ENCODE measurements at regions not wholly inside any gene's neighbourhood (a gene's known extent, or its start where the extent isn't known, plus 50 kb on each side); places are given as distances from the start of the nearest gene placed in this dataset.

GRCh38 chr7:82675396-82675795, 231.8 kb upstream of the CACNA2D1 start:
- H3K4me3 ChIP-seq, result no peak overlapping the region
- no peak overlapping the region for H3K27ac ChIP-seq
- no peaks in the 10 kb centered on the region for H3K9me3 ChIP-seq
- H3K27me3 ChIP-seq, result no peaks in the 10 kb centered on the region
- H3K36me3 ChIP-seq, result no peaks in the 10 kb centered on the region
- H3K4me1 ChIP-seq, result no peaks in the 10 kb centered on the region
- TF ChIP-seq POLR2A (IDR thresholded peaks at IDR 0.05) (no peak), CTCF (IDR thresholded peaks at IDR 0.05) (no peak)
- DNase-seq, result no peak

GRCh38 chr7:82674268-82674667, 230.7 kb upstream of the CACNA2D1 start:
- TF ChIP-seq CTCF (IDR thresholded peaks at IDR 0.05) (no peak), POLR2A (IDR thresholded peaks at IDR 0.05) (no peak)
- no peaks in the 10 kb centered on the region for H3K36me3 ChIP-seq
- H3K4me1 ChIP-seq, result no peaks in the 10 kb centered on the region
- no peak for DNase-seq
- no peaks in the 10 kb centered on the region for H3K27me3 ChIP-seq
- H3K4me3 ChIP-seq, result no peak overlapping the region
- H3K27ac ChIP-seq, result no peak overlapping the region
- no peaks in the 10 kb centered on the region for H3K9me3 ChIP-seq

DNA sequence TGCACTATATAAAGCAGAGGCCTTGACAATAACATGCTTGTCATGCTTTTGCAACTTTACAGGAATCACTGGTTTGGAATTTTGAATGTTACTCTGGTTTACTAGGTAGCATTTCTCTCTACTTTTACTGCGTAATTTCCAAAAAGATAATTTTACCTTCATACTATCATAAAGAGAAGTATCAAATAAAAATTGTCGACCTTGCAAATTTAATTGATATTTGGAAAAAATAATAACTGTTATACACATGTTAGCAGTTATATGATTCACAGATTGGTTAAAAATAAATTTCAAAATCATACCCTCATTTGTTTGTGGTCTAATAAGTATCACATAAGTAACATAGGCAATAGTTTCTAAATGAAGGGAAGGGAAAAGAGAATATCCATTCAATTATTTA, 228.5 kb upstream of the CACNA2D1 start:
- TF ChIP-seq CTCF (IDR thresholded peaks at IDR 0.05) (no peak), POLR2A (IDR thresholded peaks at IDR 0.05) (no peak)
- Histone ChIP-seq H3K4me1 (no peaks in the 10 kb centered on the region), H3K36me3 (no peaks in the 10 kb centered on the region), H3K4me3 (no peak overlapping the region), H3K27ac (no peak overlapping the region), H3K9me3 (no peaks in the 10 kb centered on the region), H3K27me3 (no peaks in the 10 kb centered on the region)
- DNase-seq, result no peak

GRCh38 chr7:82669141-82669540, 225.6 kb upstream of the CACNA2D1 start:
- H3K27ac ChIP-seq, result no peak overlapping the region
- H3K9me3 ChIP-seq, result no peaks in the 10 kb centered on the region
- no peaks in the 10 kb centered on the region for H3K4me1 ChIP-seq
- H3K4me3 ChIP-seq, result no peak overlapping the region
- DNase-seq, result no peak
- TF ChIP-seq CTCF (IDR thresholded peaks at IDR 0.05), result no peak
- TF ChIP-seq POLR2A (IDR thresholded peaks at IDR 0.05), result no peak
- H3K36me3 ChIP-seq, result no peaks in the 10 kb centered on the region
- no peaks in the 10 kb centered on the region for H3K27me3 ChIP-seq

DNA sequence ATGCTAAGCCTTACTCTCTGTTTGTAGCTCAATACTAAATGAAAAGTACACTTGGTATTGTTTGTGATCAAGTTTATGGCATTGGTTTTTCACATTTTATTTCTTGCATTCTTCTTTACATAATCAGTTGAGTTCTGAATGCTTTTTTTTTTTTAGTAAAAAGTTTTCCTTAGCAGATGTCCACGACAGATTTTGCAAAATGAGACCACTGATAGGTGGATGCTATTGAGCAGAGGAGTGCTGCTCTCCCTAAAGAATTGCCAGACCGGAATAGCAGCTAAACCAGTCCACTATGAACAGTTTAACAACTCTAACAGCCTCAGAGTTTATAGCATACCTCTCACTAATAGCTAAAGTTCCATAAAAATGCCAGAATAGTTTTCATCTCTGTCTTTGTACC, 225.1 kb upstream of the CACNA2D1 start:
- H3K27me3 ChIP-seq, result no peaks in the 10 kb centered on the region

GRCh38 chr7:82665966-82666507, 222.5 kb upstream of the CACNA2D1 start:
- Histone ChIP-seq H3K27ac (no peak overlapping the region), H3K36me3 (no peaks in the 10 kb centered on the region), H3K27me3 (no peaks in the 10 kb centered on the region), H3K4me3 (no peak overlapping the region), H3K4me1 (no peaks in the 10 kb centered on the region), H3K9me3 (no peaks in the 10 kb centered on the region)
- TF ChIP-seq POLR2A (IDR thresholded peaks at IDR 0.05) (no peak), CTCF (IDR thresholded peaks at IDR 0.05) (no peak)
- DNase-seq, result no peak

More for the DNA sequence above, 225.1 kb upstream of the CACNA2D1 start:
- DNase-seq, result no peak
- Histone ChIP-seq H3K4me1 (no peaks in the 10 kb centered on the region), H3K36me3 (no peaks in the 10 kb centered on the region), H3K4me3 (no peak overlapping the region), H3K27ac (no peak overlapping the region), H3K9me3 (no peaks in the 10 kb centered on the region)
- TF ChIP-seq POLR2A (IDR thresholded peaks at IDR 0.05), result no peak

Measured in Peyer's patch (tissue), 4 donors.